ENCODE measurements at regions not wholly inside any gene's neighbourhood (a gene's known extent, or its start where the extent isn't known, plus 50 kb on each side); places are given as distances from the start of the nearest gene placed in this dataset.

DNA sequence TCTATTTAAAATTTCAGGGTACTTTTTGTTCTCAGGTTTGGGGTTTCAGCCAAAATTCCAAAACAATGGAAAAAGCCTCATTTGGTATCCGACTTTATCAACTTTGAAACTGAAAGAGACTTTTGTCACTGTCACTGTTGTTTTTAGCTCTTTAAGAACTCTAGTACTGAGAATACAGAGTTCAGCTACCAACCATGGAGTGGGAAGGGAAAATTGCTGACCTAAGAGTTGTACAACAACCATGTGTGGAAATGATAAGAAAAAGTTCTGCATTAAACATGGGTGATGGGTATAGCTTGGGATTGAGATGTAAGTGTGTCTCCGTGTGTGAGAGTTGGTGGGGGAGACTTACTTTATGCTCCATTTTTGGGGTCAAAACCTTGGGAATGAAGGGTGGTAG lies 206.6 kb upstream of the LRATD1 start (continued):
- TF ChIP-seq ZNF462 (CRISPR knock-in tag; IDR thresholded peaks at IDR 0.05) (no peak), ZNF114 (CRISPR knock-in tag; IDR thresholded peaks at IDR 0.05) (no peak), POLR2AphosphoS5 (IDR thresholded peaks at IDR 0.05; ENCODE audit: low read depth) (no peak), JUNB (IDR thresholded peaks at IDR 0.05; ENCODE audit: unreplicated experiment) (no peak), STAT1 (IDR thresholded peaks at IDR 0.05; ENCODE audit: unreplicated experiment) (no peak), ZNF331 (CRISPR knock-in tag; IDR thresholded peaks at IDR 0.05; ENCODE audit: low read depth) (no peak), NANOG (IDR thresholded peaks at IDR 0.05; ENCODE audit: borderline replicate concordance) (no peak), CREB1 (CRISPR knock-in tag; IDR thresholded peaks at IDR 0.05; ENCODE audit: low read depth) (no peak), EZH2phosphoT487 (IDR thresholded peaks at IDR 0.05; ENCODE audit: unreplicated experiment) (no peak), ETS1 (IDR thresholded peaks at IDR 0.05) (no peak)

DNA sequence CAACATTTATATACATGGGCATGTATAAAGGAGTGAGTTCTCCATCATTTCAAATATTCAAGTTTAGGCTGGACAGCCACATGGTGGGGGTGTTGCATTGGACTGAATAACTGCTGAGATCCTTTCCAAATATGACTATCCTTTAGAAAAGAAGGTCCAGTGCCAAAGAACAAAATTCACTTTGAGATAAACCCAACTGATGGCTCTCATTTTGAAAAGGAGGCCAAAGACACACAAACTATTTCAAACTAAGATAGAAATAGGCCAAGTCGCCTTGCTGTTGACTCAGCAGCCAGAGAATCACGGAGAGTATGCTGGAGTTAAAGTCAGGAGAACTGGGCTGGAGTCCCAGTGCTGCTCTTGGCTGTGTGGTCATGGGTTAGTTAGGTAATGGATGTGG lies 204.5 kb upstream of the LRATD1 start:
- H3K9me2 ChIP-seq (ENCODE audit: insufficient read depth): no peaks in the 10 kb centered on the region; the same call in 1 of the 2 replicates
- H3K9me3 Mint-ChIP-seq: no peaks in the 10 kb centered on the region; the same call in 1 of the 3 replicates
- no peaks in the 10 kb centered on the region for H3K27me3 ChIP-seq (ENCODE audit: insufficient read depth)
- DNase-seq (ENCODE audit: low spot score) (no peak), ATAC-seq (no peak)
- H3K27ac Mint-ChIP-seq: no peak overlapping the region
- no peaks in the 10 kb centered on the region for H3K4me1 Mint-ChIP-seq
- no peak overlapping the region for H3K4me3 Mint-ChIP-seq
- no peaks in the 10 kb centered on the region for H3K27me3 Mint-ChIP-seq (ENCODE audit: insufficient read depth, low read depth, poor library complexity)
- H3K27ac ChIP-seq (ENCODE audit: low read depth): no peak overlapping the region
- no peaks in the 10 kb centered on the region for H3K36me3 Mint-ChIP-seq (ENCODE audit: low read depth)
- H4K20me1 ChIP-seq (replicated peaks; ENCODE audit: insufficient read depth): no peaks in the 10 kb centered on the region
- H3K79me2 ChIP-seq (replicated peaks; ENCODE audit: insufficient read depth): no peaks in the 10 kb centered on the region
- H3K4me3 ChIP-seq: no peak overlapping the region
- TF ChIP-seq POLR2AphosphoS5 (IDR thresholded peaks at IDR 0.05; ENCODE audit: low read depth) (no peak), CTCF (conservative IDR thresholded peaks at IDR 0.05; ENCODE audit: low read depth in 2 of 2) (0 out of 4 replicates have a peak, but pooled peaks of 1 of the 2 experiments have one; percentile 10), EZH2phosphoT487 (IDR thresholded peaks at IDR 0.05; ENCODE audit: unreplicated experiment) (no peak), NANOG (IDR thresholded peaks at IDR 0.05; ENCODE audit: borderline replicate concordance) (no peak)
- H2AFZ ChIP-seq: no peak overlapping the region
- H3F3A ChIP-seq (replicated peaks; ENCODE audit: low read depth): no peaks in the 10 kb centered on the region
- H3K36me3 ChIP-seq (ENCODE audit: insufficient read depth): no peaks in the 10 kb centered on the region
- H3K4me1 ChIP-seq (ENCODE audit: insufficient read depth): no peaks in the 10 kb centered on the region
- H3K4me2 ChIP-seq: no peak overlapping the region
